ENCODE measurements at regions not wholly inside any gene's neighbourhood (a gene's known extent, or its start where the extent isn't known, plus 50 kb on each side); places are given as distances from the start of the nearest gene placed in this dataset.
"Not testable (repeated sequence)": the region's sequence is repeated elsewhere in the genome, so short reads cannot be mapped to it uniquely, and the experiment has no call there.

GRCh38 chr12:73659802-73660201 lies 877.8 kb upstream of the ATXN7L3B start:
- H3K9me2 ChIP-seq (ENCODE audit: insufficient read depth, low read length): no peaks in the 10 kb centered on the region
- no peaks in the 10 kb centered on the region for H3K27me3 ChIP-seq (ENCODE audit: insufficient read depth, low read depth, low read length)
- H4K20me1 ChIP-seq (ENCODE audit: insufficient read depth): no peaks in the 10 kb centered on the region
- no peak overlapping the region for H3K4me3 ChIP-seq (ENCODE audit: low read length)
- H3K9ac ChIP-seq (ENCODE audit: low read length): no peak overlapping the region
- no peak overlapping the region for H3K4me2 ChIP-seq (ENCODE audit: low read length)
- no peaks in the 10 kb centered on the region for H3K36me3 ChIP-seq (ENCODE audit: insufficient read depth, low read length)
- no peak overlapping the region for H3K27ac ChIP-seq (ENCODE audit: low read length)
- H3K79me2 ChIP-seq (replicated peaks; ENCODE audit: insufficient read depth, low read length): no peaks in the 10 kb centered on the region
- H3K9me3 ChIP-seq (ENCODE audit: low read length): no peaks in the 10 kb centered on the region
- TF ChIP-seq CTCF (IDR thresholded peaks at IDR 0.05; ENCODE audit: poor library complexity, severe bottlenecking): no peak
- TF ChIP-seq EZH2 (IDR thresholded peaks at IDR 0.05; ENCODE audit: borderline replicate concordance, insufficient read depth, low read length, poor library complexity, severe bottlenecking): no peak
- TF ChIP-seq POLR2AphosphoS5 (IDR thresholded peaks at IDR 0.05): no peak
- TF ChIP-seq SMC3 (conservative IDR thresholded peaks at IDR 0.05; ENCODE audit: poor library complexity): no peak
- no peak for TF ChIP-seq TAF1 (IDR thresholded peaks at IDR 0.05; ENCODE audit: low read depth)
- no peak for TF ChIP-seq RAD21 (conservative IDR thresholded peaks at IDR 0.05)
- TF ChIP-seq MXI1 (conservative IDR thresholded peaks at IDR 0.05; ENCODE audit: poor library complexity, severe bottlenecking): no peak
- no peak for TF ChIP-seq EP300 (conservative IDR thresholded peaks at IDR 0.05; ENCODE audit: poor library complexity, severe bottlenecking)
- no peak for TF ChIP-seq REST (IDR thresholded peaks at IDR 0.05; ENCODE audit: borderline replicate concordance)
- no peak overlapping the region for H2AFZ ChIP-seq (ENCODE audit: low read depth, low read length)
- no peaks in the 10 kb centered on the region for H3F3A ChIP-seq (ENCODE audit: insufficient read depth, low read length, poor library complexity, severe bottlenecking)

GRCh38 chr12:73665193-73665592 lies 872.4 kb upstream of the ATXN7L3B start:
- Histone ChIP-seq H4K20me1 (ENCODE audit: insufficient read depth) (no peaks in the 10 kb centered on the region), H3K9me3 (ENCODE audit: low read length) (no peaks in the 10 kb centered on the region), H3K9me2 (ENCODE audit: insufficient read depth, low read length) (no peaks in the 10 kb centered on the region), H3K27ac (ENCODE audit: low read length) (no peak overlapping the region), H2AFZ (ENCODE audit: low read depth, low read length) (no peak overlapping the region), H3F3A (ENCODE audit: insufficient read depth, low read length, poor library complexity, severe bottlenecking) (no peaks in the 10 kb centered on the region), H3K9ac (ENCODE audit: low read length) (no peak overlapping the region), H3K4me2 (ENCODE audit: low read length) (no peak overlapping the region), H3K79me2 (replicated peaks; ENCODE audit: insufficient read depth, low read length) (no peaks in the 10 kb centered on the region), H3K27me3 (ENCODE audit: insufficient read depth, low read depth, low read length) (no peaks in the 10 kb centered on the region), H3K4me3 (ENCODE audit: low read length) (no peak overlapping the region), H3K36me3 (ENCODE audit: insufficient read depth, low read length) (no peaks in the 10 kb centered on the region)
- TF ChIP-seq RAD21 (conservative IDR thresholded peaks at IDR 0.05) (no peak), REST (IDR thresholded peaks at IDR 0.05; ENCODE audit: borderline replicate concordance) (no peak), POLR2AphosphoS5 (IDR thresholded peaks at IDR 0.05) (no peak), CTCF (IDR thresholded peaks at IDR 0.05; ENCODE audit: poor library complexity, severe bottlenecking) (no peak), MXI1 (conservative IDR thresholded peaks at IDR 0.05; ENCODE audit: poor library complexity, severe bottlenecking) (no peak), TAF1 (IDR thresholded peaks at IDR 0.05; ENCODE audit: low read depth) (no peak)

GRCh38 chr12:73671550-73671949 lies 866.1 kb upstream of the ATXN7L3B start:
- H3K27ac ChIP-seq (ENCODE audit: low read length); H3K9me3 ChIP-seq (ENCODE audit: low read length); H3K4me2 ChIP-seq (ENCODE audit: low read length); H4K20me1 ChIP-seq (ENCODE audit: insufficient read depth); H2AFZ ChIP-seq (ENCODE audit: low read depth, low read length); H3K36me3 ChIP-seq (ENCODE audit: insufficient read depth, low read length); H3K4me3 ChIP-seq (ENCODE audit: low read length); H3K9me2 ChIP-seq (ENCODE audit: insufficient read depth, low read length); H3K79me2 ChIP-seq (replicated peaks; ENCODE audit: insufficient read depth, low read length); H3F3A ChIP-seq (ENCODE audit: insufficient read depth, low read length, poor library complexity, severe bottlenecking); H3K9ac ChIP-seq (ENCODE audit: low read length); H3K27me3 ChIP-seq (ENCODE audit: insufficient read depth, low read depth, low read length): not testable (repeated sequence)

All from neural cell (in vitro differentiated cells).